HG02981 (cell line): ENCODE measurements at regions not wholly inside any gene's neighbourhood (a gene's known extent, or its start where the extent isn't known, plus 50 kb on each side); places are given as distances from the start of the nearest gene placed in this dataset.

Source experiments
- ATAC-seq: cut with Tn5 transposase; IDR thresholded peaks from one replicate; pipeline ENCODE4 v1.9.1; 2021; ENCODE audit warnings: mild to moderate bottlenecking, moderate library complexity; ENCODE audit not compliant: unreplicated experiment

DNA sequence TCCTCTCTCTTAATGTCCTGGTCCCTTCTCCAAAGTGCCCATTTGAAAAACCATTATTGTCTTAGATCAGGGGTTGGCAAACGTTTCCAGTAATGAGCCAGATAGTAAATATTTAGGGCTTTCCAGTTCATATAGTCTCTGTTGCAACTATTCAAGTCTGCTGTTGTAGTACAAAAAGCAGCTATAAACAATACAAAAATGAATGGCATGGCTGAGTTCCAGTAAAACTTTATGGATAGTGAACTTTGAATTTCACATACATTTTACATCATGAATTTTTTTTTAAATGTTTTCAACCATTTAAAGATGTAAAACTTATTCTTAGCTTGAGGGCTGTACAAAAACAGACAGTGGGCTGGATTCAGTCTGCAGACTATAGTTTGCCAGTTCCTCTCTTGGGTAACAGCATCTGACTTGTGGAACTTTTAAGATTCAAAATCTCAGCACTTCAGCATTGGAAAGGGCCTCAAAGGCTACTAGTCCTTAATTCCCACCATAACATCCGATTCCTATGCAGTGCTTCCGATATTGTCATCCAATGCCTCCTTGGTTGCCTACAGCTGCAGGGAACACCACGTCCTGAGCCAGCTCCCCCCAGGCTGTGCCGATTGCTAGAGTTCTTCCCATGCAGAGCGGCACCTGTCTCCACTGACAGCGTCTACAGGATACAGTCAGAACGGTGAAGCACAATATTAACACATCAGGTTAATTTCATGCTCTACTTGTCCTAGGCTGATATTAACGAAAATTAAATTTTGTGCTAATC lies 65.6 kb upstream of the E2F8 start:
- no peak for ATAC-seq

DNA sequence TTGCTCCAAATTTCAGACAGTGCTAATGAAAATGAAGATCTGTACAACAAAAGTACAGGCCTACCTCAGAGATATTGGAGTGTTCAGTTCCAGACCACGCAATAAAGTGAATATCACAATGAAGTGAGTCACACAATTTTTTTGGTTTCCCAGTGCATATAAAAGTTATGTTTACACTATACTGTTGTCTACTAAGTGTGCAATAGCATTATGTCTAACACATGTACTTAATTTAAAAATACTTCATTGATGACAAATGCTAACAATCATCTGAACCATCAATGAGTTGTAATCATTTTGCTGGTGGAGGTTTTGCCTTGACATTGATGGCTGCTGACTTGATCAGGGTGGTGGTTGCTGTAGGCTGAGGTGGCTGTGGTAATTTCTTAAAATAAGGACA lies 60.6 kb upstream of the E2F8 start:
- no peak for ATAC-seq

DNA sequence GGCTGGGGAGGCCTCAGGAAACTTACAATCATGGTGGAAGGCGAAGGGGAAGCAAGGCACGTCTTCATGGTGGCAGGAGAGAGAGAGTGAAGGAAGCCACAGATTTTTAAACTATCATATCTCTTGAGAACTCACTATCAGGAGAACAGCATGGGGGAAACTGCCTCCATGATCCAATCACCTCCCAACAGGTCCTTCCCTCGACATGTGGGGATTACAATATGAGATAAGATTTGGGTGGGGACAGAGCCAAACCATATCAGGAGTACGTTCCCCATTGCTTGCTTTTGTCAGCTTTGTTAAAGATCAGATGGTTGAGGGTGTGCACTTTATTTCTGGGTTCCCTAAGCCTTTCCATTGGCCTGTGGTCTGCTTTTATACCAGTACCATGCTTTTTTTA lies 53.7 kb upstream of the E2F8 start:
- no peak for ATAC-seq

DNA sequence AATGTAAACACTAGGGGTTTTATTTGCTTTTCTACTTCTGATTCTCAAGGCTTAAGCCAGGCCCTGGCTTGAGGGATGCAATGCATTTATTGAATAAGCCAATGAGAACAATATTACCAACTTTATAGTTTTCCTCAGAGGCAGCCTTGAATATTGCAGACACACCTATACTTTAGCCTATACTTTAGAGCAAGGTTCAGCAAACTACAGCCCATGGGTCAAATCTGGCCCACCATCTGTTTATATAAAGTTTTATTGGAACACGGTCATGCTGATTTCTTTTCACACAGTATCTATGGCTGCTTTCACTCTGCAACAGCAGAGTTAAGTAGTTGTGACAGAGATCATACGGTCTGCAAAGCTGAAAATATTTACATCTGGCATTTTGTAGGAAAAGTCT lies 50.3 kb upstream of the E2F8 start:
- ATAC-seq: no peak
